Left lung (tissue), 4 donors: ENCODE measurements at regions not wholly inside any gene's neighbourhood (a gene's known extent, or its start where the extent isn't known, plus 50 kb on each side); places are given as distances from the start of the nearest gene placed in this dataset.

Experiments used
- ATAC-seq: fragments of 200-7000 bp; cut with Tn5 transposase; one replicate; pipeline ENCODE4 v1.9.1; 2020; ENCODE audit warnings: moderate library complexity
- DNase-seq, 4 donors: peaks; one replicate each; pipeline ENCODE4 v3.0.0-alpha.2; 2013 to 2020
- H3K27ac ChIP-seq, 2 donors: fragments of 200-600 bp; sonication (generic) in 1 of 2; one replicate each; pipeline versions ENCODE4 v1.5.0 to v1.8.0; 2020 to 2021
- H3K27me3 ChIP-seq, 2 donors: fragments of 200-600 bp; sonication (generic) in 1 of 2; one replicate each; pipeline versions ENCODE4 v1.5.0 to v1.8.0; 2020 to 2021
- H3K36me3 ChIP-seq, 2 donors: fragments of 200-600 bp; sonication (generic) in 1 of 2; one replicate each; pipeline versions ENCODE4 v1.5.0 to v1.8.0; 2020 to 2021
- H3K4me1 ChIP-seq, 2 donors: fragments of 200-600 bp; one replicate each; pipeline ENCODE4 v1.8.0; 2021
- H3K4me3 ChIP-seq, 2 donors: fragments of 200-600 bp; sonication (generic) in 1 of 2; one replicate each; pipeline versions ENCODE4 v1.5.0 to v1.8.0; 2020 to 2021; ENCODE audit warnings: mild to moderate bottlenecking in 1 of 2
- H3K9me3 ChIP-seq, 2 donors: fragments of 200-600 bp; sonication (generic) in 1 of 2; one replicate each; pipeline versions ENCODE4 v1.5.0 to v1.8.0; 2020 to 2021
- CTCF ChIP-seq, 2 donors: fragments of 200-600 bp; sonication (generic) in 1 of 2; IDR thresholded peaks; one replicate each; pipeline versions ENCODE4 v1.5.0 to v1.8.0; 2021; ENCODE audit warnings: antibody characterized with exemption in 2 of 2
- intact Hi-C, 2 donors: fragments of 100-400 bp; cut with DNase I; formaldehyde crosslinking; loops; one replicate each; pipeline versions ENCODE4 v1.11.2 to v1.14.2; 2022
- donor health status: DM: no; HTN: yes; CAD: no.
- donor health status: DM: no; HTN: no; CAD: no.

GRCh38 chr4:176435901-176436292, 116.1 kb downstream of the SPCS3 start:
- intact Hi-C loops = no loop called here
- H3K4me1 ChIP-seq = no peaks in the 10 kb centered on the region
- no peaks in the 10 kb centered on the region for H3K27me3 ChIP-seq
- ATAC-seq (peak; percentile 29), DNase-seq (no peak)
- no peak for TF ChIP-seq CTCF (IDR thresholded peaks at IDR 0.05)
- H3K9me3 ChIP-seq = no peaks in the 10 kb centered on the region
- H3K27ac ChIP-seq = no peak overlapping the region
- H3K4me3 ChIP-seq = no peak overlapping the region
- H3K36me3 ChIP-seq = no peaks in the 10 kb centered on the region

GRCh38 chr4:176436293-176436973, 116.7 kb downstream of the SPCS3 start:
- H3K9me3 ChIP-seq = no peaks in the 10 kb centered on the region
- ATAC-seq (peak; percentile 34), DNase-seq (no peak)
- H3K4me1 ChIP-seq = no peaks in the 10 kb centered on the region
- TF ChIP-seq CTCF (IDR thresholded peaks at IDR 0.05) = no peak
- no peak overlapping the region for H3K4me3 ChIP-seq
- no peaks in the 10 kb centered on the region for H3K27me3 ChIP-seq
- H3K27ac ChIP-seq = no peak overlapping the region
- intact Hi-C loops = no loop called here
- no peaks in the 10 kb centered on the region for H3K36me3 ChIP-seq

- ATAC-seq = no peak
- Histone ChIP-seq H3K4me3 (no peak overlapping the region), H3K27ac (no peak overlapping the region), H3K9me3 (no peaks in the 10 kb centered on the region), H3K4me1 (no peaks in the 10 kb centered on the region), H3K36me3 (no peaks in the 10 kb centered on the region), H3K27me3 (no peaks in the 10 kb centered on the region)
- intact Hi-C loops = no loop called here
- no peak for TF ChIP-seq CTCF (IDR thresholded peaks at IDR 0.05)
- DNase-seq = no peak
Observed at GRCh38 chr4:176437756-176438155, 118.0 kb downstream of the SPCS3 start.

- Histone ChIP-seq H3K36me3 (no peaks in the 10 kb centered on the region), H3K4me1 (no peaks in the 10 kb centered on the region), H3K27me3 (no peaks in the 10 kb centered on the region), H3K4me3 (no peak overlapping the region), H3K27ac (no peak overlapping the region), H3K9me3 (no peaks in the 10 kb centered on the region)
- ATAC-seq (no peak), DNase-seq (no peak)
- TF ChIP-seq CTCF (IDR thresholded peaks at IDR 0.05) = no peak
- intact Hi-C loops = no loop called here
Observed at GRCh38 chr4:176438401-176438800, 118.6 kb downstream of the SPCS3 start.

- no peaks in the 10 kb centered on the region for H3K36me3 ChIP-seq
- no peaks in the 10 kb centered on the region for H3K4me1 ChIP-seq
- intact Hi-C loops = no loop called here
- H3K27me3 ChIP-seq = no peaks in the 10 kb centered on the region
- H3K4me3 ChIP-seq = no peak overlapping the region
- TF ChIP-seq CTCF (IDR thresholded peaks at IDR 0.05) = no peak
- ATAC-seq = no peak
- H3K27ac ChIP-seq = no peak overlapping the region
- H3K9me3 ChIP-seq = no peaks in the 10 kb centered on the region
- no peak for DNase-seq
Observed at GRCh38 chr4:176439611-176440010, 119.8 kb downstream of the SPCS3 start.
